OCI-LY1 (cell line): ENCODE measurements at regions not wholly inside any gene's neighbourhood (a gene's known extent, or its start where the extent isn't known, plus 50 kb on each side); places are given as distances from the start of the nearest gene placed in this dataset.

Experiments
- H2AFZ ChIP-seq: fragments of 200-600 bp; sonication (generic), shearing (Covaris generic); 2 replicates; pipeline ENCODE4 v1.6.0; 2014; ENCODE audit warnings: antibody characterized with exemption, mild to moderate bottlenecking, low read length
- H3F3A ChIP-seq: fragments of 200-600 bp; sonication (generic), shearing (Covaris generic); 2 replicates; pipeline ENCODE4 v1.6.0; 2014; ENCODE audit warnings: mild to moderate bottlenecking, antibody characterized with exemption, low read length, moderate library complexity; ENCODE audit not compliant: insufficient read depth
- H3K27ac ChIP-seq: fragments of 200-600 bp; sonication (generic); 2 replicates; pipeline ENCODE4 v1.5.1; 2014; ENCODE audit warnings: low read length, mixed run types, mild to moderate bottlenecking, low read depth; ENCODE audit not compliant: poor library complexity, severe bottlenecking
- H3K27me3 ChIP-seq: fragments of 200-600 bp; sonication (generic); 2 replicates; pipeline ENCODE4 v1.6.0; 2014; ENCODE audit warnings: antibody characterized with exemption, mild to moderate bottlenecking, low read length, moderate library complexity; ENCODE audit not compliant: insufficient read depth
- H3K36me3 ChIP-seq: fragments of 200-600 bp; sonication (generic); 2 replicates; pipeline ENCODE4 v1.6.1; 2014; ENCODE audit warnings: mild to moderate bottlenecking, antibody characterized with exemption, low read length, moderate library complexity, mixed read lengths; ENCODE audit not compliant: insufficient read depth
- H3K4me1 ChIP-seq: fragments of 200-600 bp; sonication (generic); 2 replicates; pipeline ENCODE4 v1.5.1; 2014; ENCODE audit warnings: mild to moderate bottlenecking, low read length, moderate library complexity; ENCODE audit not compliant: insufficient read depth, severe bottlenecking
- H3K4me2 ChIP-seq: fragments of 200-600 bp; sonication (generic), shearing (Covaris generic); 2 replicates; pipeline ENCODE4 v1.6.1; 2014; ENCODE audit warnings: low read length
- H3K4me3 ChIP-seq: fragments of 200-600 bp; sonication (generic); 2 replicates; pipeline ENCODE4 v1.5.1; 2014; ENCODE audit warnings: low read length, low read depth, mild to moderate bottlenecking, mixed read lengths; ENCODE audit not compliant: poor library complexity, severe bottlenecking
- H3K79me2 ChIP-seq: fragments of 200-600 bp; shearing (Covaris generic); 2 replicates; pipeline ENCODE4 v1.6.1; 2016; ENCODE audit warnings: mixed run types, low read length, mixed read lengths; ENCODE audit not compliant: insufficient read depth
- H3K9ac ChIP-seq: fragments of 200-600 bp; sonication (generic), shearing (Covaris generic); 2 replicates; pipeline ENCODE4 v1.6.1; 2014; ENCODE audit warnings: mild to moderate bottlenecking, low read length, mixed read lengths
- H3K9me2 ChIP-seq: fragments of 200-600 bp; sonication (generic), shearing (Covaris generic); 2 replicates; pipeline ENCODE4 v1.6.1; 2014; ENCODE audit warnings: low read depth, mild to moderate bottlenecking, low read length, mixed read lengths
- H3K9me3 ChIP-seq: fragments of 200-600 bp; shearing (Covaris generic); 2 replicates; pipeline ENCODE4 v1.6.1; 2014; ENCODE audit warnings: low read length, mixed read lengths
- H4K20me1 ChIP-seq: fragments of 200-600 bp; sonication (generic), shearing (Covaris generic); 2 replicates; pipeline ENCODE4 v1.6.0; 2016; ENCODE audit warnings: mild to moderate bottlenecking, low read length; ENCODE audit not compliant: insufficient read depth
- EZH2 ChIP-seq: fragments of 200-600 bp; sonication (generic), shearing (Covaris generic); IDR thresholded peaks from 2 replicates; pipeline ENCODE4 v1.8.0; 2017; ENCODE audit warnings: borderline replicate concordance, mixed run types, mild to moderate bottlenecking, antibody characterized with exemption, low read length, moderate library complexity, mixed read lengths
- TF ChIP-seq, protein P1 (sequence below): fragments of 200-600 bp; sonication (generic), shearing (Covaris generic); IDR thresholded peaks from 2 replicates; pipeline ENCODE4 v1.5.1; 2017; ENCODE audit warnings: mild to moderate bottlenecking, antibody characterized with exemption, low read length, moderate library complexity, mixed read lengths

DNA sequence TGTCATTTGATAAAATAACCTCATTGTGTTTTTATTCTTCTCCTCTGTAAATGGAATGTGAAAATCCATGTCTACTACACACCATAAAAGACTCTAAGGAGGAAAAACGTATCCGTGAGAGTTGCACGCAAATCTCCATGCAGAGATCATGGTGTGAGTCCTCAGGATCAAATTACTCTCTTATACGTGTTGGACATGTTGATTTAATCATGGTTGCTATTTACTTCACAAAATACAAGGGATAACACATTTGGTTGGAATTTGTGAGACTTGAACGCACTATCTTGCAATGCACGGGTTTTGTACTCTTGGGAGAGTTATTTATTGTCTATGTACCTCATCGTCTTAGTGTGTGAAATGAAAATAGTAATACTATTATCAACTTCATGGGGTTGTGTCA lies 128.0 kb upstream of the RASSF8 start:
- no peak overlapping the region for H3K4me2 ChIP-seq
- no peak overlapping the region for H3K9ac ChIP-seq
- no peaks in the 10 kb centered on the region for H3K36me3 ChIP-seq
- no peaks in the 10 kb centered on the region for H3K4me1 ChIP-seq
- H3K27me3 ChIP-seq, result no peaks in the 10 kb centered on the region
- H3K27ac ChIP-seq, result no peak overlapping the region
- H2AFZ ChIP-seq, result no peak overlapping the region
- TF ChIP-seq, protein P1, sequence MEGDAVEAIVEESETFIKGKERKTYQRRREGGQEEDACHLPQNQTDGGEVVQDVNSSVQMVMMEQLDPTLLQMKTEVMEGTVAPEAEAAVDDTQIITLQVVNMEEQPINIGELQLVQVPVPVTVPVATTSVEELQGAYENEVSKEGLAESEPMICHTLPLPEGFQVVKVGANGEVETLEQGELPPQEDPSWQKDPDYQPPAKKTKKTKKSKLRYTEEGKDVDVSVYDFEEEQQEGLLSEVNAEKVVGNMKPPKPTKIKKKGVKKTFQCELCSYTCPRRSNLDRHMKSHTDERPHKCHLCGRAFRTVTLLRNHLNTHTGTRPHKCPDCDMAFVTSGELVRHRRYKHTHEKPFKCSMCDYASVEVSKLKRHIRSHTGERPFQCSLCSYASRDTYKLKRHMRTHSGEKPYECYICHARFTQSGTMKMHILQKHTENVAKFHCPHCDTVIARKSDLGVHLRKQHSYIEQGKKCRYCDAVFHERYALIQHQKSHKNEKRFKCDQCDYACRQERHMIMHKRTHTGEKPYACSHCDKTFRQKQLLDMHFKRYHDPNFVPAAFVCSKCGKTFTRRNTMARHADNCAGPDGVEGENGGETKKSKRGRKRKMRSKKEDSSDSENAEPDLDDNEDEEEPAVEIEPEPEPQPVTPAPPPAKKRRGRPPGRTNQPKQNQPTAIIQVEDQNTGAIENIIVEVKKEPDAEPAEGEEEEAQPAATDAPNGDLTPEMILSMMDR, result no peak
- TF ChIP-seq EZH2, result no peak
- H3K4me3 ChIP-seq, result no peak overlapping the region
- H4K20me1 ChIP-seq, result no peaks in the 10 kb centered on the region
- no peaks in the 10 kb centered on the region for H3F3A ChIP-seq
- no peaks in the 10 kb centered on the region for H3K79me2 ChIP-seq
- H3K9me2 ChIP-seq, result no peaks in the 10 kb centered on the region
- H3K9me3 ChIP-seq, result no peaks in the 10 kb centered on the region

- no peak overlapping the region for H3K27ac ChIP-seq
- H4K20me1 ChIP-seq, result no peaks in the 10 kb centered on the region
- no peaks in the 10 kb centered on the region for H3K36me3 ChIP-seq
- H3K9me2 ChIP-seq, result no peaks in the 10 kb centered on the region
- no peak overlapping the region for H3K4me3 ChIP-seq
- no peaks in the 10 kb centered on the region for H3K4me1 ChIP-seq
- H3K4me2 ChIP-seq, result no peak overlapping the region
- no peaks in the 10 kb centered on the region for H3K9me3 ChIP-seq
- TF ChIP-seq, protein P1, result no peak
- TF ChIP-seq EZH2, result no peak
- no peak overlapping the region for H2AFZ ChIP-seq
- no peaks in the 10 kb centered on the region for H3K79me2 ChIP-seq
- no peaks in the 10 kb centered on the region for H3F3A ChIP-seq
- H3K27me3 ChIP-seq, result no peaks in the 10 kb centered on the region
- no peak overlapping the region for H3K9ac ChIP-seq
These were observed 124.8 kb upstream of the RASSF8 start for GRCh38 chr12:25833657-25834056.

DNA sequence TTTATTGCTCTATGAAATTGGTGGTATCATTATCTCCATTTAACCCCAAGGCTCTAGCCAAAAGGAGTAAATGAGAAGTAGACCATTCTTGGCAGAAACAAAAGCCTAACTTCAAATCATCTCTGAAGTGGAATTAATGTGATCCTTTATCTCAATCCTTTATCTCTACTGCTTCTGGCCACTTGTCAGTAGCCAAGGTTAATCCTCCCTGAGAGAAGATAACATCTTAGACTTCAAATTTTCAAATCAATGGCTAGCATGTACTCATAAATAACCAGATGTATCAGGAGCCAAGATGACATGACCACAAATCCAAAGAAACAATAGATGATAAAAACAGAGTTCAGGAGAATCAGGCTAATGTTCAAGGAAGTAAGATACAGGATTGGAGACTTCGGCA lies 123.1 kb upstream of the RASSF8 start:
- no peak for TF ChIP-seq EZH2
- TF ChIP-seq, protein P1, result no peak
- H3K4me2 ChIP-seq, result no peak overlapping the region
- H3K27me3 ChIP-seq, result no peaks in the 10 kb centered on the region
- H3K9me2 ChIP-seq, result no peaks in the 10 kb centered on the region
- no peaks in the 10 kb centered on the region for H3K36me3 ChIP-seq
- H2AFZ ChIP-seq, result no peak overlapping the region
- no peak overlapping the region for H3K9ac ChIP-seq
- no peaks in the 10 kb centered on the region for H3K4me1 ChIP-seq
- H3F3A ChIP-seq, result no peaks in the 10 kb centered on the region
- no peaks in the 10 kb centered on the region for H3K79me2 ChIP-seq
- H3K27ac ChIP-seq, result no peak overlapping the region
- H4K20me1 ChIP-seq, result no peaks in the 10 kb centered on the region
- no peaks in the 10 kb centered on the region for H3K9me3 ChIP-seq
- no peak overlapping the region for H3K4me3 ChIP-seq
